Thymus (tissue), 11 donors: ENCODE measurements at regions not wholly inside any gene's neighbourhood (a gene's known extent, or its start where the extent isn't known, plus 50 kb on each side); places are given as distances from the start of the nearest gene placed in this dataset.
"Not testable (repeated sequence)": the region's sequence is repeated elsewhere in the genome, so short reads cannot be mapped to it uniquely, and the experiment has no call there.

Experiments used
- DNase-seq, 9 donors: peaks; one replicate each; pipeline ENCODE4 v3.0.0-alpha.2; 2013; ENCODE audit warnings: low spot score in 9 of 9, low read depth in 6 of 9, missing footprints in 1 of 9
- H3K27ac ChIP-seq, 2 donors: one replicate each; pipeline ENCODE4 v1.5.1; 2013; ENCODE audit warnings: control low read depth in 1 of 2, low read depth in 1 of 2, low read length in 1 of 2, mild to moderate bottlenecking in 1 of 2, moderate library complexity in 1 of 2
- H3K27me3 ChIP-seq, 2 donors: one replicate each; pipeline ENCODE4 v1.5.1; 2013; ENCODE audit warnings: low read length in 1 of 2; ENCODE audit not compliant: control insufficient read depth in 2 of 2, insufficient read depth in 1 of 2
- H3K36me3 ChIP-seq, 2 donors: one replicate each; pipeline ENCODE4 v1.5.1; 2013; ENCODE audit warnings: low read length in 1 of 2, mild to moderate bottlenecking in 1 of 2, moderate library complexity in 1 of 2; ENCODE audit not compliant: control insufficient read depth in 2 of 2, insufficient read depth in 2 of 2
- H3K4me1 ChIP-seq, 2 donors: one replicate each; pipeline ENCODE4 v1.5.1; 2013; ENCODE audit warnings: low read length in 2 of 2; ENCODE audit not compliant: control insufficient read depth in 2 of 2, insufficient read depth in 2 of 2
- H3K4me3 ChIP-seq, 2 donors: one replicate each; pipeline ENCODE4 v1.5.1; 2013; ENCODE audit warnings: low read length in 2 of 2, control low read depth in 1 of 2, mild to moderate bottlenecking in 1 of 2
- H3K9me3 ChIP-seq, 2 donors: one replicate each; pipeline ENCODE4 v1.5.1; 2013; ENCODE audit warnings: low read length in 1 of 2, mild to moderate bottlenecking in 1 of 2; ENCODE audit not compliant: control insufficient read depth in 2 of 2, insufficient read depth in 1 of 2
- WGBS: extraction: QIAGEN DNeasy Blood & Tissue Kit; methylation state at CpG from one replicate; pipeline ENCODE4 v1.1.7; 2013; 5-methylcytosine and 5-hydroxymethylcytosine counted together
- donor health status: healthy.

DNA sequence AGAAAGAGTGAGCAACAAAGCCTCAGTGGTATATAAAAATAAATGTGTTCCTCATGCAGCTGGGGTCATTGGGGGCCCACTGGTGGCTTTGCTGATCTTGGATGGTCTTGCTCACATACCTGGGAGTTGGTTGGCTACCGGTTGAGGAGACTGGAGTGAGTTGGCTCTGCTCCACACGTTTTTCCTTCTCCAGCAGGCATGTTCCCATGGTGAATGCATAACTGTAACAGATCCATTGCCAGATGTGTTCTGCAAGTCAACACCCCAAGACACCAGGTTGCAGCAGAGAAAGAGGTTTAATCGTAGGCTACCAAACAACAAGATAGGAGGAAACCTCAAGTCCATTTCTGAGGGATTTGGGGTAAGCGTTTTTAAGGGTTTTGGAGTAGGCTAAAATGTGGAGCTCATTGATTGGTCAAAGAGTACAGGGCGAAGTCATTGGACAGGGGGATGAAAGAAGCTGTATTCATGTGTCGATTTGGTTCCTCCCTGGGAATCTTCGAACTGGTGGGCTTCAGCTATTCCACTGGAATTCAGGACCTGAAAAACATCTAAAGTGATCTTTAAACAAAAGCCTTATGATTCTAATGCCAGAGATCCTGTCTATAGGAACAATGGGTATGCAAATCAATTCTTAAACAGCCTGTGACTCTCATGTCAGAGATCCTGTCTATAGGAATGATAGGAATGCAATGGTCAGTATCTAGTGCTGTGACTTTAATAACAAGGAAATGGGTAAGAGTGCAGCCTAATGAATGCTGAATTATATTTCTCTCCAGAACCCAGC, 467.5 kb upstream of the C16orf82 start:
- 81% methylated on average over 7 of the region's 7 CpGs for WGBS
- no peak for DNase-seq

GRCh38 chr16:26599785-26600104, 467.0 kb upstream of the C16orf82 start:
- WGBS: 59% methylated on average over 2 of the region's 2 CpGs
- no peaks in the 10 kb centered on the region for H3K9me3 ChIP-seq
- no peaks in the 10 kb centered on the region for H3K4me1 ChIP-seq
- no peak overlapping the region for H3K4me3 ChIP-seq
- no peak for DNase-seq
- no peaks in the 10 kb centered on the region for H3K27me3 ChIP-seq
- no peaks in the 10 kb centered on the region for H3K36me3 ChIP-seq
- H3K27ac ChIP-seq: no peak overlapping the region

More for the DNA sequence above, 467.5 kb upstream of the C16orf82 start:
- Histone ChIP-seq H3K9me3 (no peaks in the 10 kb centered on the region), H3K27ac (no peak overlapping the region), H3K27me3 (no peaks in the 10 kb centered on the region), H3K36me3 (no peaks in the 10 kb centered on the region), H3K4me3 (no peak overlapping the region), H3K4me1 (no peaks in the 10 kb centered on the region)

- H3K27me3 ChIP-seq: no peaks in the 10 kb centered on the region
- 35% methylated on average over 1 of the region's 1 CpG for WGBS
- DNase-seq: no peak
- no peaks in the 10 kb centered on the region for H3K9me3 ChIP-seq
- H3K27ac ChIP-seq: no peak overlapping the region
- no peaks in the 10 kb centered on the region for H3K36me3 ChIP-seq
- H3K4me3 ChIP-seq: no peak overlapping the region
- peaks cover 0 to 5% of the 10 kb centered on the region in 2 donors for H3K4me1 ChIP-seq
Measured at GRCh38 chr16:26601335-26601734, 465.4 kb upstream of the C16orf82 start.

DNA sequence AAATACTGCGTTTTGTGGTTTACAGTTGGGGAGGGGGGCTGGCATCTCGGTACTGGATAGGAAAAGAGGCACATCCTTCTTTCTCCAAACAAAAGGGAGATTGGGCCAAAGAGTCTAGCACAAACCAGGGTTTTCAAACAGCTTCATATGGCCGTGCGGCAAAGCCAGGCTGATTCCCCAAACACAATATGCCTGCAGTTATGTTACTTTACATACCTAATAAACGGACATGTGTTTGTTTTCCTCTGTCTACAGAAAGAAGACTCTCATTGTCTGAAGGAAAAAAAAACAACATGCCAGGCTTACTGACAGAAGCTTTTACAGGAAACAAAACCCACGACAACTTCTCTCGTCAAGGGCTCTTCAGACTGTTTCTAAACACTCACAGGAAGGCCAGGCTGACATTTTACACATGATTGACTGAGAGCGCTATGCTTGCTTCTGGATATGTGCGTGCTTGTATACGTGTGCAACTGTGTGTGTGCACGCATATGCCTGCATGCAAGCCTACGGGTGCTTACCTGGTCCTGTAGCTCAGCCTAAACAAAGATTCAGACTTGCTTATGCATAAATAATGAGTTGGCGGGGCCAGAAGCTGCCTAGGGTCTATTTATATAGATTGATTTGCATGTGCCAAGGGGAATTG, 461.0 kb upstream of the C16orf82 start:
- peak overlapping the region in 1 of 2 donors; percentile 32 for H3K27ac ChIP-seq
- H3K4me3 ChIP-seq: no peak overlapping the region
- no peaks in the 10 kb centered on the region for H3K9me3 ChIP-seq
- H3K4me1 ChIP-seq: peaks cover 0 to 6% of the 10 kb centered on the region in 2 donors
- 59% methylated on average over 13 of the region's 13 CpGs for WGBS
- no peaks in the 10 kb centered on the region for H3K27me3 ChIP-seq
- DNase-seq: peak in 4 of 9 donors; percentile 14 to 48 (median 17)
- H3K36me3 ChIP-seq: no peaks in the 10 kb centered on the region

DNA sequence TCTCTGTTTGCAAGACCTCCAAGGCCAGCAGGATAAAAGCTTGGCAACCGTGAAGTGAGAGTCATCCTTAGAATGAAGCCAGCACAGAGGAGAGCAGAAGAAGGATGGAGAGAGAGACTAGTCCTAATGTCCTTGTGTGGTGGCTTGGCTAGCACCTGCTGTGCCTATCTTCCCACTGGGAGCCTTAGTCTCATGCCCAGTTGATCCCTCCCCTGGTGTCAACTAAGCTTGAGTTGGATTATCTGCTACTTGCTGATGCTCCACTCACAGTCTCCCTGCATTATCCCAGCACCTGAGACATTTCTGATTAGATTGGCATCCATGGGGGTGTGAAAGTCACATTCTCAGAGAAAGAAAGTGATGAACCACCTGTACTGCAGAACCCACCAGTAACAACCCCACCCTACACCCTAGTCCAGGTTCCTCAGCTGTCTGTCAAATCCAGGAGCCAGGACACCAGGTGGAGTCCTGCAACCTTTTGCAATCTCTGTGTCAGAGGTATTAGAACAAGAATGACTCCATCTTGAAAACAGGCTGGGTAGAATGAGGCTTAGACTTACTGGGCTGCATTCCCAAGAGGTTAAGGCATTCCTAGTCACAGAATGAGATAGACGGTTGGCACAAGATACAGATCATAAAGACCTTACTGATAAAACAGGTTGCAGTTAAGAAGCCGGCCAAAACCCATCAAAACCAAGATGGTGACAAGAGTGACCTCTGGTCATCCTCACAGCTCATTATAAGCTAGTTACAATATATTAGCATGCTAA, 460.2 kb upstream of the C16orf82 start:
- DNase-seq: no peak
- H3K9me3 ChIP-seq: no peaks in the 10 kb centered on the region
- no peak overlapping the region for H3K4me3 ChIP-seq
- H3K36me3 ChIP-seq: no peaks in the 10 kb centered on the region
- 92% methylated on average over 3 of the region's 3 CpGs for WGBS
- peaks cover 0 to 6% of the 10 kb centered on the region in 2 donors for H3K4me1 ChIP-seq
- peak overlapping the region in 1 of 2 donors; percentile 32 for H3K27ac ChIP-seq
- no peaks in the 10 kb centered on the region for H3K27me3 ChIP-seq

GRCh38 chr16:26614237-26614841, 452.4 kb upstream of the C16orf82 start:
- no peaks in the 10 kb centered on the region for H3K9me3 ChIP-seq
- 43% methylated on average over 7 of the region's 7 CpGs for WGBS
- H3K4me3 ChIP-seq: no peak overlapping the region
- peak in 5 of 9 donors; percentile 9 to 55 (median 23) for DNase-seq
- H3K4me1 ChIP-seq: peaks cover 0 to 2% of the 10 kb centered on the region in 2 donors
- no peaks in the 10 kb centered on the region for H3K27me3 ChIP-seq
- H3K27ac ChIP-seq: peak overlapping the region in 1 of 2 donors; percentile 37
- no peaks in the 10 kb centered on the region for H3K36me3 ChIP-seq

DNA sequence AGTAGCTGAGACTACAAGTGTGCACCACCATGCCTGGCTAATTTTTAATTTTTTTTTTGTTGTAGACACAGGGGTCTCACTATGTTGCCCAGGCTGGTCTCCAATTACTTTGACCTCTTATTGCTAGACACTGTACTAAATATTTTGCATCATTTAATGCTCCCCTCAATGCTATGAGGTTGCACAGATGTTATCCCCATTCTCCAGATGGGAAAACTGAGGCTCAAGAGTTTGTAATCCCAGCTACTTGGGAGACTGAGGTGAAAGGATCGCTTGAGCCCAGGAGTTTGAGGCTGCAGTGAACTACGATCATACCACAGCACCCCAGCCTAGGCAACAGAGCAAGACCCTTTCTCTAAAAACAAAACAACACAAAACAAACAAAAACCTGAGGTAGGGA, 443.3 kb upstream of the C16orf82 start:
- WGBS: 85% methylated on average over 2 of the region's 2 CpGs
- H3K36me3 ChIP-seq: no peaks in the 10 kb centered on the region
- no peak for DNase-seq

DNA sequence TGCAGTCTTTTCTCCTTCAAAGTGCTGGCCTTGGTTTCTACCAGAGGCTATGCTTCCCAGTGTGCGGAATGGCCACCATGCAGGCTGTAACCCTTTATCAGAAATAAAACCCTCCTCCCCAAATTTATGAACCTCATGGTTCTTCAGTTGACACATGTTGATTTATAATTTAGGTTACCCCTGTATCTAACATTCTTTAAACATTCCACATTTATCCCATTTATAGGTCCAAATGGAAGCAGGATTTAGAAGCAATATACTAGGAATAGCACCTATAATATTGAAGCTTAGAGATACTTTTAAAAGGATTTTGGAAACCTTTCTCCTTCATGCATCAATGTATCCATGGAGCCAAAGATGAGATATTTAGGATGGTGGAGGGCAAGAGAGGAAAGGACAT, 438.8 kb upstream of the C16orf82 start:
- 95% methylated on average over 1 of the region's 1 CpG for WGBS
- Histone ChIP-seq H3K27ac (no peak overlapping the region), H3K27me3 (no peaks in the 10 kb centered on the region), H3K4me3 (no peak overlapping the region), H3K4me1 (no peaks in the 10 kb centered on the region), H3K9me3 (no peaks in the 10 kb centered on the region), H3K36me3 (no peaks in the 10 kb centered on the region)
- DNase-seq: no peak

More for the DNA sequence above, 443.3 kb upstream of the C16orf82 start:
- Histone ChIP-seq H3K9me3 (no peaks in the 10 kb centered on the region), H3K27ac (no peak overlapping the region), H3K4me3 (no peak overlapping the region), H3K4me1 (no peaks in the 10 kb centered on the region), H3K27me3 (no peaks in the 10 kb centered on the region)

GRCh38 chr16:26631365-26631764, 435.4 kb upstream of the C16orf82 start:
- DNase-seq, H3K4me1 ChIP-seq, H3K9me3 ChIP-seq, H3K36me3 ChIP-seq, H3K27ac ChIP-seq, H3K4me3 ChIP-seq, H3K27me3 ChIP-seq: not testable (repeated sequence)
